ENCODE measurements at regions not wholly inside any gene's neighbourhood (a gene's known extent, or its start where the extent isn't known, plus 50 kb on each side); places are given as distances from the start of the nearest gene placed in this dataset.

DNA sequence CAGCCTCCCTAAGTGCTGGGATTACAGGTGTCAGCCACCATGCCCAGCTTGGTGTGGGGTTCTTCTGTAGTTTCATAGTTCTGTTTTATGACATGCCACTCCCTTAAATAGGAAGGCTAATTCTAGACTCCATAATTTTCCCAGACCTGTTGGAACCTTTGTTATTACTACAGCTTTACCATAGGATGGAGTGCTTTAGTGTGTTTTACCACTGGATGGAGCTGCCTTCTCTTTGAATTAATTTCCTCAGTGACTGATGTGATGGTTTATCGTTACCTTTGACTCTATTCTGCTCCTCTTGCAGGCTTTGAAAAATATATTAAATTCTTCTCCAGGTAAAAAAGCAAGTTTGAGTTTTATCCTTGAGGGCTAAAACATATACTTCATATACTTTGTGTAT is 84.6 kb upstream of the NEK7 start:
- TF ChIP-seq, protein P1, sequence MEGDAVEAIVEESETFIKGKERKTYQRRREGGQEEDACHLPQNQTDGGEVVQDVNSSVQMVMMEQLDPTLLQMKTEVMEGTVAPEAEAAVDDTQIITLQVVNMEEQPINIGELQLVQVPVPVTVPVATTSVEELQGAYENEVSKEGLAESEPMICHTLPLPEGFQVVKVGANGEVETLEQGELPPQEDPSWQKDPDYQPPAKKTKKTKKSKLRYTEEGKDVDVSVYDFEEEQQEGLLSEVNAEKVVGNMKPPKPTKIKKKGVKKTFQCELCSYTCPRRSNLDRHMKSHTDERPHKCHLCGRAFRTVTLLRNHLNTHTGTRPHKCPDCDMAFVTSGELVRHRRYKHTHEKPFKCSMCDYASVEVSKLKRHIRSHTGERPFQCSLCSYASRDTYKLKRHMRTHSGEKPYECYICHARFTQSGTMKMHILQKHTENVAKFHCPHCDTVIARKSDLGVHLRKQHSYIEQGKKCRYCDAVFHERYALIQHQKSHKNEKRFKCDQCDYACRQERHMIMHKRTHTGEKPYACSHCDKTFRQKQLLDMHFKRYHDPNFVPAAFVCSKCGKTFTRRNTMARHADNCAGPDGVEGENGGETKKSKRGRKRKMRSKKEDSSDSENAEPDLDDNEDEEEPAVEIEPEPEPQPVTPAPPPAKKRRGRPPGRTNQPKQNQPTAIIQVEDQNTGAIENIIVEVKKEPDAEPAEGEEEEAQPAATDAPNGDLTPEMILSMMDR (IDR thresholded peaks at IDR 0.05; ENCODE audit: borderline replicate concordance, extremely low read depth, low read length, poor library complexity, severe bottlenecking), result peak; percentile 22
- no peak for TF ChIP-seq EZH2 (IDR thresholded peaks at IDR 0.05; ENCODE audit: borderline replicate concordance, low read depth, low read length, severe bottlenecking)

All from DND-41 (cell line).